H1 (cell line): ENCODE measurements at regions not wholly inside any gene's neighbourhood (a gene's known extent, or its start where the extent isn't known, plus 50 kb on each side); places are given as distances from the start of the nearest gene placed in this dataset.

Source experiments
- CTCF ChIA-PET: fragments of 300-600 bp; sonication (Branson Sonifier 250); formaldehyde crosslinking; loops from one replicate; lab custom pipeline; 2021; ENCODE audit not compliant: partially characterized antibody; lab: Charles Lee
- POLR2A ChIA-PET: fragments of 300-600 bp; sonication (Branson Sonifier 250); formaldehyde crosslinking; loops from one replicate; lab custom pipeline; 2021; ENCODE audit warnings: inconsistent platforms; ENCODE audit not compliant: partially characterized antibody; lab: Charles Lee
- DNase-seq, 2 experiments: peaks; one replicate each; pipeline versions ENCODE4 v3.0.0 to v3.0.0-alpha.2; 2010 to 2022; ENCODE audit warnings: low spot score in 2 of 2, low read depth in 1 of 2, mixed read lengths in 1 of 2
- FAIRE-seq: peaks from 2 replicates; lab custom pipeline; 2011; peaks lifted over from hg19 to GRCh38; lab: Jason Lieb, UNC
- H2AFZ ChIP-seq: 2 replicates; pipeline ENCODE4 v1.8.1; 2012; ENCODE audit warnings: low read length, inconsistent platforms
- H2AK5ac ChIP-seq: 2 replicates; pipeline ENCODE4 v1.6.1; 2013; ENCODE audit warnings: low read depth, low read length
- H2BK120ac ChIP-seq: replicated peaks from 2 replicates; pipeline ENCODE3; 2013; ENCODE audit warnings: low read depth, low read length, inconsistent platforms
- H2BK12ac ChIP-seq: 2 replicates; pipeline ENCODE4 v1.6.1; 2013; ENCODE audit warnings: low read depth, low read length
- H2BK15ac ChIP-seq: 2 replicates; pipeline ENCODE4 v1.6.1; 2013; ENCODE audit warnings: low read length
- H2BK20ac ChIP-seq: 2 replicates; pipeline ENCODE4 v1.6.1; 2013; ENCODE audit warnings: low read length
- H2BK5ac ChIP-seq: 2 replicates; pipeline ENCODE4 v1.6.1; 2013; ENCODE audit warnings: low read depth, low read length
- H3K14ac ChIP-seq: 2 replicates; pipeline ENCODE4 v1.6.1; 2013; ENCODE audit warnings: inconsistent platforms; ENCODE audit not compliant: insufficient read length
- H3K18ac ChIP-seq: 2 replicates; pipeline ENCODE4 v1.6.1; 2013; ENCODE audit warnings: low read length; ENCODE audit errors: extremely low read depth
- H3K23ac ChIP-seq: 2 replicates; pipeline ENCODE4 v1.6.1; 2013; ENCODE audit warnings: inconsistent platforms; ENCODE audit not compliant: insufficient read length
- H3K23me2 ChIP-seq: 2 replicates; pipeline ENCODE4 v1.6.1; 2013; ENCODE audit warnings: low read depth, low read length
- H3K27ac ChIP-seq: 2 replicates; pipeline ENCODE4 v1.6.1; 2011; ENCODE audit warnings: low read depth, low read length, inconsistent platforms
- H3K27me3 ChIP-seq, 4 experiments: replicated peaks in 1 of 4; 1 replicate in 1 of 4; 2 replicates in 3 of 4; pipeline versions ENCODE4 v1.6.1 to v1.8.1; 2011 to 2013; ENCODE audit warnings: low read length in 3 of 4, mild to moderate bottlenecking in 3 of 4, inconsistent platforms in 2 of 4, mixed read lengths in 2 of 4, moderate library complexity in 1 of 4; ENCODE audit not compliant: control insufficient read depth in 3 of 4, insufficient read depth in 3 of 4; ENCODE audit errors: extremely low read depth in 1 of 4
- H3K36me3 ChIP-seq, 4 experiments: 2 replicates each; pipeline versions ENCODE4 v1.6.1 to v1.8.1; 2011 to 2013; ENCODE audit warnings: mild to moderate bottlenecking in 4 of 4, low read length in 3 of 4, moderate library complexity in 2 of 4, control low read depth in 1 of 4, inconsistent platforms in 1 of 4; ENCODE audit not compliant: insufficient read depth in 4 of 4, control insufficient read depth in 2 of 4
- H3K4ac ChIP-seq: replicated peaks from 2 replicates; pipeline ENCODE3; 2013; ENCODE audit warnings: low read length, low read depth, mixed read lengths, inconsistent platforms; ENCODE audit not compliant: insufficient read length
- H3K4me1 ChIP-seq, 4 experiments: replicated peaks in 1 of 4; 1 replicate in 1 of 4; 2 replicates in 3 of 4; pipeline versions ENCODE4 v1.6.1 to v1.8.1; 2011 to 2013; ENCODE audit warnings: low read length in 3 of 4, inconsistent platforms in 2 of 4, mixed read lengths in 1 of 4; ENCODE audit not compliant: insufficient read depth in 4 of 4, control insufficient read depth in 3 of 4
- H3K4me2 ChIP-seq, 2 experiments: 2 replicates each; pipeline versions ENCODE4 v1.6.1 to v1.8.1; 2011 to 2013; ENCODE audit warnings: low read depth in 2 of 2, low read length in 2 of 2, control low read depth in 1 of 2, inconsistent platforms in 1 of 2, mild to moderate bottlenecking in 1 of 2; ENCODE audit not compliant: insufficient read depth in 1 of 2
- H3K4me3 ChIP-seq, 4 experiments: fragments of 200-600, 300-600 bp in 1 of 4; sonication (generic), shearing (Covaris generic), sonication (Bioruptor Twin) in 1 of 4; 2 replicates each; pipeline versions ENCODE4 v1.5.1 to v1.8.1; 2011 to 2016; ENCODE audit warnings: low read length in 4 of 4, low read depth in 3 of 4, control low read depth in 2 of 4, inconsistent platforms in 2 of 4, mild to moderate bottlenecking in 2 of 4, mixed read lengths in 1 of 4, moderate library complexity in 1 of 4; ENCODE audit not compliant: insufficient read depth in 2 of 4; ENCODE audit errors: extremely low read depth in 1 of 4
- H3K56ac ChIP-seq: replicated peaks from 2 replicates; pipeline ENCODE3; 2013; ENCODE audit warnings: low read depth, mild to moderate bottlenecking, mixed read lengths, low read length, inconsistent platforms; ENCODE audit not compliant: insufficient read length
- H3K79me1 ChIP-seq: 2 replicates; pipeline ENCODE4 v1.6.1; 2013; ENCODE audit warnings: low read depth, low read length, control low read depth
- H3K79me2 ChIP-seq, 2 experiments: 2 replicates each; pipeline versions ENCODE4 v1.6.1 to v1.8.1; 2012 to 2013; ENCODE audit warnings: low read length in 2 of 2, mild to moderate bottlenecking in 2 of 2, inconsistent platforms in 1 of 2; ENCODE audit not compliant: insufficient read depth in 2 of 2, control insufficient read depth in 1 of 2
- H3K9ac ChIP-seq, 4 experiments: replicated peaks in 1 of 4; 1 replicate in 1 of 4; 2 replicates in 3 of 4; pipeline versions ENCODE4 v1.6.1 to v1.8.1; 2011 to 2013; ENCODE audit warnings: low read depth in 3 of 4, low read length in 3 of 4, control low read depth in 2 of 4, mild to moderate bottlenecking in 2 of 4, moderate library complexity in 2 of 4, inconsistent platforms in 1 of 4; ENCODE audit errors: extremely low read depth in 1 of 4
- H3K9me3 ChIP-seq, 2 experiments: 2 replicates each; pipeline versions ENCODE4 v1.6.1 to v1.8.1; 2012 to 2013; ENCODE audit warnings: mild to moderate bottlenecking in 2 of 2, moderate library complexity in 2 of 2, control low read depth in 1 of 2, inconsistent platforms in 1 of 2, low read depth in 1 of 2, low read length in 1 of 2, mixed read lengths in 1 of 2; ENCODE audit not compliant: insufficient read depth in 2 of 2
- H4K20me1 ChIP-seq, 2 experiments: replicated peaks in 1 of 2; 2 replicates each; pipeline versions ENCODE3 to v1.8.1; 2011 to 2013; ENCODE audit warnings: inconsistent platforms in 2 of 2, low read length in 2 of 2, mild to moderate bottlenecking in 1 of 2; ENCODE audit not compliant: insufficient read depth in 2 of 2, control insufficient read depth in 1 of 2
- H4K5ac ChIP-seq: 2 replicates; pipeline ENCODE4 v1.6.1; 2013; ENCODE audit warnings: low read length, low read depth, mixed read lengths, inconsistent platforms; ENCODE audit not compliant: insufficient read length
- H4K8ac ChIP-seq: 2 replicates; pipeline ENCODE4 v1.8.0; 2013; ENCODE audit warnings: mild to moderate bottlenecking, moderate library complexity, low read length, inconsistent platforms; ENCODE audit not compliant: insufficient read depth; ENCODE audit errors: extremely low read depth
- H4K91ac ChIP-seq: replicated peaks from 2 replicates; pipeline ENCODE3; 2013; ENCODE audit warnings: low read length, mixed read lengths, inconsistent platforms; ENCODE audit not compliant: insufficient read length
- PHF8 ChIP-seq: fragments of 200-600 bp; sonication (generic); conservative IDR thresholded peaks from 2 replicates; pipeline ENCODE4 v1.7.1; 2012; ENCODE audit warnings: low read depth, mild to moderate bottlenecking, inconsistent platforms, low read length, moderate library complexity
- TEAD4 ChIP-seq: IDR thresholded peaks from 2 replicates; pipeline ENCODE4 v1.6.1; 2012; ENCODE audit warnings: low read depth, low read length, inconsistent platforms, mixed read lengths
- WGBS, 2 experiments: shearing (Covaris generic) in 1 of 2; methylation state at CpG; one replicate each; pipeline versions ENCODE4 v1.1.6 to v1.1.7; 2013 to 2015; ENCODE audit warnings: low lambda C conversion rate in 2 of 2, mixed read lengths in 2 of 2, inconsistent platforms in 1 of 2, low coverage in 1 of 2, missing lambda C conversion rate in 1 of 2; ENCODE audit not compliant: insufficient replicate concordance in 2 of 2, insufficient coverage in 1 of 2, insufficient read length in 1 of 2; ENCODE audit errors: extremely low coverage in 1 of 2, missing lambda C conversion rate in 1 of 2; 5-methylcytosine and 5-hydroxymethylcytosine counted together

GRCh38 chr1:193542690-193543089 is 356.3 kb upstream of the B3GALT2 start:
- Histone ChIP-seq H3K4me1 (peaks cover 0 to 6% (median 2%) of the 10 kb centered on the region in 4 experiments; a peak in 1 of 7 replicates), H2BK120ac (no peak overlapping the region), H3K56ac (no peak overlapping the region), H3K27me3 (no peaks in the 10 kb centered on the region), H3K23ac (no peak overlapping the region), H3K4me2 (no peak overlapping the region; a peak in 1 of 4 replicates), H3K14ac (no peak overlapping the region), H3K9ac (no peak overlapping the region), H2BK15ac (no peak overlapping the region), H4K8ac (no peak overlapping the region), H3K23me2 (no peaks in the 10 kb centered on the region), H3K4ac (no peak overlapping the region), H2AK5ac (no peak overlapping the region), H2AFZ (no peak overlapping the region; the same call in 1 of the 2 replicates), H3K79me1 (no peaks in the 10 kb centered on the region), H2BK20ac (no peak overlapping the region), H4K5ac (no peak overlapping the region), H3K18ac (no peak overlapping the region), H3K9me3 (no peaks in the 10 kb centered on the region), H3K79me2 (no peaks in the 10 kb centered on the region), H3K36me3 (no peaks in the 10 kb centered on the region), H4K20me1 (no peaks in the 10 kb centered on the region), H2BK5ac (no peak overlapping the region), H3K4me3 (no peak overlapping the region), H3K27ac (no peak overlapping the region), H4K91ac (no peak overlapping the region), H2BK12ac (no peak overlapping the region)
- no peak for TF ChIP-seq PHF8
- peak; percentile 68 for TF ChIP-seq TEAD4
- FAIRE-seq, result no peak
- WGBS, 2 experiments, result 50% methylated on average over 1 of the region's 1 CpG; no CpG with 5 or more reads in 1 of the 2 experiments
- ChIA-PET CTCF (no interaction called here), POLR2A (no interaction called here)
- DNase-seq, result no peak
